GM23338 (cell line): ENCODE measurements at regions not wholly inside any gene's neighbourhood (a gene's known extent, or its start where the extent isn't known, plus 50 kb on each side); places are given as distances from the start of the nearest gene placed in this dataset.
A peak's percentile ranks its signal among the peaks of the same experiment; 100 is the strongest.

Experiments used
- ATAC-seq: fragments of 200-7000 bp; cut with Tn5 transposase; 3 replicates; pipeline ENCODE4 v1.9.1; 2020
- DNase-seq: peaks from one replicate; pipeline ENCODE4 v3.0.0-alpha.2; 2015; ENCODE audit warnings: low spot score
- H2AFZ ChIP-seq: fragments of 200-600 bp; sonication (generic); 2 replicates; pipeline ENCODE4 v1.8.0; 2016; ENCODE audit warnings: antibody characterized with exemption, mild to moderate bottlenecking, moderate library complexity
- H3F3A ChIP-seq: fragments of 200-600 bp; sonication (generic); replicated peaks from 2 replicates; pipeline ENCODE4 v1.8.0; 2017; ENCODE audit warnings: antibody characterized with exemption, mixed run types, low read depth
- H3K27ac ChIP-seq: fragments of 200-600 bp; sonication (generic); 2 replicates; pipeline ENCODE4 v1.6.1; 2016; ENCODE audit warnings: low read depth
- H3K27me3 ChIP-seq: fragments of 200-600 bp; sonication (generic); 2 replicates; pipeline ENCODE4 v1.8.0; 2016; ENCODE audit warnings: mild to moderate bottlenecking, mixed run types, moderate library complexity; ENCODE audit not compliant: insufficient read depth
- H3K36me3 ChIP-seq: fragments of 200-600 bp; sonication (generic); 2 replicates; pipeline ENCODE4 v1.8.0; 2016; ENCODE audit warnings: mild to moderate bottlenecking; ENCODE audit not compliant: insufficient read depth
- H3K4me1 ChIP-seq: fragments of 200-600 bp; sonication (generic); 2 replicates; pipeline ENCODE4 v1.8.0; 2016; ENCODE audit warnings: mild to moderate bottlenecking, moderate library complexity; ENCODE audit not compliant: insufficient read depth
- H3K4me2 ChIP-seq: fragments of 200-600 bp; sonication (generic); 2 replicates; pipeline ENCODE4 v1.7.1; 2017; ENCODE audit warnings: mixed run types
- H3K4me3 ChIP-seq: fragments of 200-600 bp; sonication (generic); 2 replicates; pipeline ENCODE4 v1.6.1; 2016; ENCODE audit warnings: mixed run types
- H3K79me2 ChIP-seq: fragments of 200-600 bp; sonication (generic); replicated peaks from 2 replicates; pipeline ENCODE4 v1.8.0; 2017; ENCODE audit warnings: mild to moderate bottlenecking; ENCODE audit not compliant: insufficient read depth
- H3K9me2 ChIP-seq: fragments of 200-600 bp; sonication (generic); 2 replicates; pipeline ENCODE4 v1.8.0; 2017; ENCODE audit not compliant: insufficient read depth
- H4K20me1 ChIP-seq: fragments of 200-600 bp; sonication (generic); replicated peaks from 2 replicates; pipeline ENCODE4 v1.8.0; 2017; ENCODE audit warnings: mild to moderate bottlenecking; ENCODE audit not compliant: insufficient read depth
- H3K27ac Mint-ChIP-seq: 2 replicates; pipeline ENCODE4 v1.8.0; 2020; ENCODE audit warnings: inconsistent platforms, mild to moderate bottlenecking, moderate library complexity, mixed read lengths
- H3K27me3 Mint-ChIP-seq: 3 replicates; pipeline ENCODE4 v1.8.0; 2022; ENCODE audit warnings: low read depth, mild to moderate bottlenecking, moderate library complexity, mixed read lengths, inconsistent platforms; ENCODE audit not compliant: insufficient read depth, poor library complexity
- H3K36me3 Mint-ChIP-seq: 3 replicates; pipeline ENCODE4 v1.8.0; 2021; ENCODE audit warnings: low read depth, mild to moderate bottlenecking, inconsistent platforms, moderate library complexity, mixed read lengths
- H3K4me1 Mint-ChIP-seq: 3 replicates; pipeline ENCODE4 v1.8.0; 2020; ENCODE audit warnings: mild to moderate bottlenecking, inconsistent platforms, mixed read lengths
- H3K4me3 Mint-ChIP-seq: 3 replicates; pipeline ENCODE4 v1.8.0; 2021; ENCODE audit warnings: moderate library complexity, mild to moderate bottlenecking, inconsistent platforms, mixed read lengths
- H3K9me3 Mint-ChIP-seq: 3 replicates; pipeline ENCODE4 v1.8.0; 2020; ENCODE audit warnings: moderate library complexity, mild to moderate bottlenecking, inconsistent platforms, mixed read lengths
- CTCF ChIP-seq, 2 experiments: fragments of 200-600 bp in 1 of 2; sonication (generic) in 1 of 2; conservative IDR thresholded peaks; 2 replicates each; pipeline versions ENCODE4 v1.5.1 to v1.6.1; 2016 to 2017; ENCODE audit warnings: antibody characterized with exemption in 2 of 2, low read depth in 2 of 2, mild to moderate bottlenecking in 2 of 2, moderate library complexity in 1 of 2
- NANOG ChIP-seq: IDR thresholded peaks from 2 replicates; pipeline ENCODE4 v1.6.1; 2016; ENCODE audit warnings: antibody characterized with exemption, borderline replicate concordance
- STAT1 ChIP-seq: IDR thresholded peaks from one replicate; pipeline ENCODE4 v1.6.1; 2016; ENCODE audit warnings: antibody characterized with exemption; ENCODE audit not compliant: unreplicated experiment
- ZNF331 ChIP-seq: fragments of 250-450 bp; sonication (Bioruptor Pico); IDR thresholded peaks from 2 replicates; pipeline ENCODE4 v1.5.0; 2020; ENCODE audit warnings: low read depth, mild to moderate bottlenecking, moderate library complexity
- TF ChIP-seq, protein P1 (sequence below): IDR thresholded peaks from one replicate; pipeline ENCODE4 v1.6.1; 2018; ENCODE audit warnings: antibody characterized with exemption; ENCODE audit not compliant: unreplicated experiment
- TF ChIP-seq, protein P2 (sequence below): IDR thresholded peaks from 2 replicates; pipeline ENCODE4 v1.6.1; 2016; ENCODE audit warnings: antibody characterized with exemption

- Mint-ChIP-seq H3K4me1 (peaks cover 2% of the 10 kb centered on the region; the same call in 2 of the 3 replicates), H3K9me3 (peaks cover 4% of the 10 kb centered on the region; the same call in 1 of the 3 replicates), H3K27me3 (no peaks in the 10 kb centered on the region), H3K36me3 (no peaks in the 10 kb centered on the region), H3K27ac (no peak overlapping the region), H3K4me3 (no peak overlapping the region)
- ATAC-seq: peak; percentile 44; the same call in 1 of the 3 replicates
- DNase-seq: peak; percentile 80
- H3K27me3 ChIP-seq: no peaks in the 10 kb centered on the region
- TF ChIP-seq CTCF (conservative IDR thresholded peaks at IDR 0.05; ENCODE audit: low read depth in 2 of 2) (peak; percentile 54 to 77), NANOG (no peak)
- no peaks in the 10 kb centered on the region for H4K20me1 ChIP-seq
- H3F3A ChIP-seq: no peaks in the 10 kb centered on the region
- H3K36me3 ChIP-seq: no peaks in the 10 kb centered on the region
- H3K4me3 ChIP-seq: no peak overlapping the region
- H3K27ac ChIP-seq: no peak overlapping the region
- no peaks in the 10 kb centered on the region for H3K79me2 ChIP-seq
- peak overlapping the region; percentile 72; the same call in 1 of the 2 replicates for H2AFZ ChIP-seq
- no peaks in the 10 kb centered on the region for H3K4me1 ChIP-seq
- no peaks in the 10 kb centered on the region for H3K9me2 ChIP-seq
- H3K4me2 ChIP-seq: no peak overlapping the region
Measured at GRCh38 chr18:64409511-64409910, 260.6 kb upstream of the LINC00305 start.

GRCh38 chr18:64407606-64408005 lies 258.7 kb upstream of the LINC00305 start:
- Histone ChIP-seq H3K4me1 (no peaks in the 10 kb centered on the region), H4K20me1 (no peaks in the 10 kb centered on the region), H3K79me2 (no peaks in the 10 kb centered on the region), H3K36me3 (no peaks in the 10 kb centered on the region), H3K9me2 (no peaks in the 10 kb centered on the region), H2AFZ (no peak overlapping the region), H3K27me3 (no peaks in the 10 kb centered on the region), H3K27ac (no peak overlapping the region), H3K4me3 (no peak overlapping the region), H3K4me2 (no peak overlapping the region), H3F3A (no peaks in the 10 kb centered on the region)
- Mint-ChIP-seq H3K4me3 (no peak overlapping the region), H3K36me3 (no peaks in the 10 kb centered on the region), H3K4me1 (peaks cover 7% of the 10 kb centered on the region; the same call in 2 of the 3 replicates), H3K9me3 (no peaks in the 10 kb centered on the region), H3K27me3 (no peaks in the 10 kb centered on the region), H3K27ac (no peak overlapping the region)
- no peak for ATAC-seq
- TF ChIP-seq, protein P1, sequence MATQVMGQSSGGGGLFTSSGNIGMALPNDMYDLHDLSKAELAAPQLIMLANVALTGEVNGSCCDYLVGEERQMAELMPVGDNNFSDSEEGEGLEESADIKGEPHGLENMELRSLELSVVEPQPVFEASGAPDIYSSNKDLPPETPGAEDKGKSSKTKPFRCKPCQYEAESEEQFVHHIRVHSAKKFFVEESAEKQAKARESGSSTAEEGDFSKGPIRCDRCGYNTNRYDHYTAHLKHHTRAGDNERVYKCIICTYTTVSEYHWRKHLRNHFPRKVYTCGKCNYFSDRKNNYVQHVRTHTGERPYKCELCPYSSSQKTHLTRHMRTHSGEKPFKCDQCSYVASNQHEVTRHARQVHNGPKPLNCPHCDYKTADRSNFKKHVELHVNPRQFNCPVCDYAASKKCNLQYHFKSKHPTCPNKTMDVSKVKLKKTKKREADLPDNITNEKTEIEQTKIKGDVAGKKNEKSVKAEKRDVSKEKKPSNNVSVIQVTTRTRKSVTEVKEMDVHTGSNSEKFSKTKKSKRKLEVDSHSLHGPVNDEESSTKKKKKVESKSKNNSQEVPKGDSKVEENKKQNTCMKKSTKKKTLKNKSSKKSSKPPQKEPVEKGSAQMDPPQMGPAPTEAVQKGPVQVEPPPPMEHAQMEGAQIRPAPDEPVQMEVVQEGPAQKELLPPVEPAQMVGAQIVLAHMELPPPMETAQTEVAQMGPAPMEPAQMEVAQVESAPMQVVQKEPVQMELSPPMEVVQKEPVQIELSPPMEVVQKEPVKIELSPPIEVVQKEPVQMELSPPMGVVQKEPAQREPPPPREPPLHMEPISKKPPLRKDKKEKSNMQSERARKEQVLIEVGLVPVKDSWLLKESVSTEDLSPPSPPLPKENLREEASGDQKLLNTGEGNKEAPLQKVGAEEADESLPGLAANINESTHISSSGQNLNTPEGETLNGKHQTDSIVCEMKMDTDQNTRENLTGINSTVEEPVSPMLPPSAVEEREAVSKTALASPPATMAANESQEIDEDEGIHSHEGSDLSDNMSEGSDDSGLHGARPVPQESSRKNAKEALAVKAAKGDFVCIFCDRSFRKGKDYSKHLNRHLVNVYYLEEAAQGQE: no peak
- TF ChIP-seq, protein P2, sequence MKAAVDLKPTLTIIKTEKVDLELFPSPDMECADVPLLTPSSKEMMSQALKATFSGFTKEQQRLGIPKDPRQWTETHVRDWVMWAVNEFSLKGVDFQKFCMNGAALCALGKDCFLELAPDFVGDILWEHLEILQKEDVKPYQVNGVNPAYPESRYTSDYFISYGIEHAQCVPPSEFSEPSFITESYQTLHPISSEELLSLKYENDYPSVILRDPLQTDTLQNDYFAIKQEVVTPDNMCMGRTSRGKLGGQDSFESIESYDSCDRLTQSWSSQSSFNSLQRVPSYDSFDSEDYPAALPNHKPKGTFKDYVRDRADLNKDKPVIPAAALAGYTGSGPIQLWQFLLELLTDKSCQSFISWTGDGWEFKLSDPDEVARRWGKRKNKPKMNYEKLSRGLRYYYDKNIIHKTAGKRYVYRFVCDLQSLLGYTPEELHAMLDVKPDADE: no peak
- TF ChIP-seq ZNF331 (CRISPR knock-in tag) (no peak), STAT1 (no peak)
- no peak for DNase-seq
